ENCODE measurements at regions not wholly inside any gene's neighbourhood (a gene's known extent, or its start where the extent isn't known, plus 50 kb on each side); places are given as distances from the start of the nearest gene placed in this dataset.

- Histone ChIP-seq H4K20me1 (ENCODE audit: control insufficient read depth, insufficient read depth, insufficient read length) (no peaks in the 10 kb centered on the region), H3K9ac (ENCODE audit: extremely low read depth, insufficient read length, low read length) (no peak overlapping the region), H2AFZ (ENCODE audit: low read length) (no peak overlapping the region), H3K79me2 (ENCODE audit: insufficient read depth, low read length) (no peaks in the 10 kb centered on the region), H3K4ac (ENCODE audit: low read depth, low read length) (no peak overlapping the region), H2BK5ac (ENCODE audit: insufficient read length, low read length) (no peak overlapping the region), H2BK15ac (ENCODE audit: low read depth, low read length) (no peak overlapping the region), H2BK20ac (ENCODE audit: low read depth, low read length, poor library complexity, severe bottlenecking) (no peak overlapping the region), H4K5ac (ENCODE audit: insufficient read length, low read depth, low read length) (no peak overlapping the region), H3K9me3 (ENCODE audit: control insufficient read depth, low read depth, low read length) (no peaks in the 10 kb centered on the region), H3K4me1 (ENCODE audit: insufficient read depth, low read length) (no peaks in the 10 kb centered on the region), H3T11ph (ENCODE audit: low read length) (no peak overlapping the region), H4K91ac (ENCODE audit: insufficient read length, low read depth, low read length) (no peak overlapping the region), H3K79me1 (ENCODE audit: insufficient read depth, low read depth, low read length, poor library complexity, severe bottlenecking) (no peaks in the 10 kb centered on the region), H3K18ac (ENCODE audit: insufficient read length, low read depth, low read length) (no peak overlapping the region), H3K23me2 (ENCODE audit: insufficient read length, low read depth, low read length, poor library complexity, severe bottlenecking) (no peaks in the 10 kb centered on the region), H2AK5ac (ENCODE audit: insufficient read length, low read length) (no peak overlapping the region), H2BK120ac (ENCODE audit: low read depth, low read length, poor library complexity, severe bottlenecking) (no peak overlapping the region), H3K23ac (ENCODE audit: insufficient read length, low read depth, low read length) (no peak overlapping the region), H3K4me2 (ENCODE audit: insufficient read depth, insufficient read length, low read length) (no peak overlapping the region), H3K14ac (ENCODE audit: insufficient read depth, low read length) (no peak overlapping the region), H3K27ac (ENCODE audit: insufficient read length, low read depth, low read length) (no peak overlapping the region), H3K56ac (ENCODE audit: insufficient read length, low read depth, low read length) (no peak overlapping the region), H4K8ac (replicated peaks; ENCODE audit: insufficient read length, low read depth, low read length) (no peak overlapping the region), H3K27me3 (ENCODE audit: insufficient read depth, low read length) (no peaks in the 10 kb centered on the region), H2BK12ac (ENCODE audit: insufficient read length, low read depth, low read length) (no peak overlapping the region)
- no peak for DNase-seq
- no CpG with 5 or more reads among the region's 1 CpG for WGBS (ENCODE audit: extremely low coverage, insufficient read length, low lambda C conversion rate)
- H3K4me1 Mint-ChIP-seq, result peaks cover 16% of the 10 kb centered on the region in 2 experiments
- no peaks in the 10 kb centered on the region for H3K27me3 Mint-ChIP-seq (ENCODE audit: low read depth)
- peaks cover 0 to 8% (median 5%) of the 10 kb centered on the region in 3 experiments; a peak in 4 of 7 replicates for H3K36me3 Mint-ChIP-seq (ENCODE audit: insufficient read depth in 1 of 3, low read depth in 3 of 3)
- no peak for TF ChIP-seq CTCF (conservative IDR thresholded peaks at IDR 0.05)
- H3K4me3 Mint-ChIP-seq, result no peak overlapping the region
- no peak overlapping the region for H3K27ac Mint-ChIP-seq
- peaks cover 9 to 14% of the 10 kb centered on the region in 2 experiments; a peak in 4 of 5 replicates for H3K9me3 Mint-ChIP-seq
Observed at GRCh38 chr10:27391325-27391724, 112.8 kb upstream of the RAB18 start.
